Loucy (cell line): ENCODE measurements at regions not wholly inside any gene's neighbourhood (a gene's known extent, or its start where the extent isn't known, plus 50 kb on each side); places are given as distances from the start of the nearest gene placed in this dataset.

Experiments
- H2AFZ ChIP-seq: fragments of 200-600 bp; sonication (generic); 2 replicates; pipeline ENCODE4 v1.6.0; 2016; ENCODE audit warnings: antibody characterized with exemption, mild to moderate bottlenecking, low read length, moderate library complexity
- H3F3A ChIP-seq: fragments of 200-600 bp; 2 replicates; pipeline ENCODE4 v1.6.0; 2016; ENCODE audit warnings: antibody characterized with exemption, low read depth, mild to moderate bottlenecking
- H3K27me3 ChIP-seq: fragments of 200-600 bp; sonication (generic); 2 replicates; pipeline ENCODE4 v1.6.1; 2014; ENCODE audit warnings: low read length, mild to moderate bottlenecking; ENCODE audit not compliant: insufficient read depth, poor library complexity, severe bottlenecking
- H3K36me3 ChIP-seq: fragments of 200-600 bp; sonication (generic); 2 replicates; pipeline ENCODE4 v1.6.1; 2016; ENCODE audit warnings: low read length; ENCODE audit not compliant: insufficient read depth
- H3K4me1 ChIP-seq: fragments of 200-600 bp; sonication (generic); 2 replicates; pipeline ENCODE4 v1.5.1; 2014; ENCODE audit warnings: low read length, mild to moderate bottlenecking; ENCODE audit not compliant: insufficient read depth, poor library complexity, severe bottlenecking
- H3K4me2 ChIP-seq: fragments of 200-600 bp; sonication (generic); 2 replicates; pipeline ENCODE4 v1.6.0; 2014; ENCODE audit warnings: antibody characterized with exemption, low read length, low read depth, mild to moderate bottlenecking; ENCODE audit not compliant: poor library complexity, severe bottlenecking
- H3K4me3 ChIP-seq: fragments of 200-600 bp; sonication (generic); 2 replicates; pipeline ENCODE4 v1.5.1; 2014; ENCODE audit warnings: low read length, mild to moderate bottlenecking, mixed read lengths; ENCODE audit not compliant: poor library complexity, severe bottlenecking
- H3K79me2 ChIP-seq: fragments of 200-600 bp; sonication (generic); 2 replicates; pipeline ENCODE4 v1.6.1; 2014; ENCODE audit warnings: low read length; ENCODE audit not compliant: insufficient read depth
- H3K9ac ChIP-seq: fragments of 200-600 bp; sonication (generic); 2 replicates; pipeline ENCODE4 v1.6.0; 2014; ENCODE audit warnings: mild to moderate bottlenecking, low read depth, low read length, moderate library complexity; ENCODE audit not compliant: poor library complexity, severe bottlenecking
- H3K9me2 ChIP-seq: fragments of 200-600 bp; sonication (generic); replicated peaks from 2 replicates; pipeline ENCODE4 v1.6.1; 2016; ENCODE audit warnings: low read depth, low read length, mixed read lengths
- H3K9me3 ChIP-seq: fragments of 200-600 bp; sonication (generic); 2 replicates; pipeline ENCODE4 v1.6.1; 2014; ENCODE audit warnings: mild to moderate bottlenecking, antibody characterized with exemption, low read length, low read depth; ENCODE audit not compliant: insufficient read depth
- H4K20me1 ChIP-seq: fragments of 200-600 bp; sonication (generic); 2 replicates; pipeline ENCODE4 v1.6.0; 2014; ENCODE audit warnings: antibody characterized with exemption, low read length, mild to moderate bottlenecking; ENCODE audit not compliant: insufficient read depth, poor library complexity, severe bottlenecking
- CTCF ChIP-seq: fragments of 200-600 bp; sonication (generic); conservative IDR thresholded peaks from 2 replicates; pipeline ENCODE4 v1.5.1; 2014; ENCODE audit warnings: mild to moderate bottlenecking, antibody characterized with exemption, low read length
- EZH2phosphoT487 ChIP-seq: fragments of 200-600 bp; IDR thresholded peaks from 2 replicates; pipeline ENCODE4 v1.6.1; 2018; ENCODE audit warnings: antibody characterized with exemption, mild to moderate bottlenecking, moderate library complexity, borderline replicate concordance

GRCh38 chr3:150020527-150020926, 49.8 kb upstream of the PFN2 start:
- H2AFZ ChIP-seq = no peak overlapping the region
- no peak overlapping the region for H3K9ac ChIP-seq
- no peaks in the 10 kb centered on the region for H3K4me1 ChIP-seq
- H3K4me2 ChIP-seq = no peak overlapping the region
- TF ChIP-seq EZH2phosphoT487 (no peak), CTCF (no peak)
- H3K9me3 ChIP-seq = no peaks in the 10 kb centered on the region
- no peaks in the 10 kb centered on the region for H4K20me1 ChIP-seq
- H3K27me3 ChIP-seq = no peaks in the 10 kb centered on the region
- H3K79me2 ChIP-seq = no peaks in the 10 kb centered on the region
- H3F3A ChIP-seq = no peaks in the 10 kb centered on the region
- no peaks in the 10 kb centered on the region for H3K9me2 ChIP-seq
- no peak overlapping the region for H3K4me3 ChIP-seq
- no peaks in the 10 kb centered on the region for H3K36me3 ChIP-seq
